IPS-18a (cell line): ENCODE measurements at regions not wholly inside any gene's neighbourhood (a gene's known extent, or its start where the extent isn't known, plus 50 kb on each side); places are given as distances from the start of the nearest gene placed in this dataset.

Experiments
- H3K27ac ChIP-seq: one replicate; pipeline ENCODE4 v1.5.1; 2013; ENCODE audit warnings: low read length
- H3K27me3 ChIP-seq: one replicate; pipeline ENCODE4 v1.6.1; 2013; ENCODE audit warnings: mild to moderate bottlenecking, low read length; ENCODE audit not compliant: control insufficient read depth, insufficient read depth
- H3K36me3 ChIP-seq: one replicate; pipeline ENCODE4 v1.6.1; 2013; ENCODE audit warnings: low read depth, low read length; ENCODE audit not compliant: control insufficient read depth
- H3K4me1 ChIP-seq: one replicate; pipeline ENCODE4 v1.6.1; 2013; ENCODE audit warnings: low read depth, low read length; ENCODE audit not compliant: control insufficient read depth
- H3K4me3 ChIP-seq: one replicate; pipeline ENCODE4 v1.5.1; 2013; ENCODE audit warnings: low read length
- H3K9ac ChIP-seq: one replicate; pipeline ENCODE4 v1.6.1; 2013; ENCODE audit warnings: mild to moderate bottlenecking, low read length, moderate library complexity
- H3K9me3 ChIP-seq: one replicate; pipeline ENCODE4 v1.6.1; 2013; ENCODE audit warnings: low read depth, low read length; ENCODE audit not compliant: control insufficient read depth

DNA sequence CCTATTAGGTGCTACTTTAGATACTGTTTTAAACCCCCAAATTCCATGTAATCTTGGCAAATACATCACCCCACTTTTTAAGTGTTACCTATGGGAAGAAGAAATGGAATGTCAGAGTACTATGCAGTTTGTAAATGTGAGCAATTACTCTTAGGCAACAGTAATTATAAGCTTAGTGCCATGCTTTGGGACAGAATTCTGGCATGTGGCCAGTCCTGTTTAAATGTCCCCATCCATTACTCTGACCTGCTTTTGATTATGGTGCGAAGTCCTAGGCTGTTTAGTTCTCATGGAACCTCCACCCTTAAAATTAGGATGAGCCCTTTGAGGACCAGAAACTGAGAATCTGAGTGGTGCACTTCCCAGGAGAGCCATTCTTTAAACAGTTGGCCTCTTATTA is 321.4 kb upstream of the RGS6 start:
- Histone ChIP-seq H3K4me1 (peaks cover 12% of the 10 kb centered on the region), H3K9ac (no peak overlapping the region), H3K27me3 (no peaks in the 10 kb centered on the region), H3K27ac (no peak overlapping the region), H3K4me3 (no peak overlapping the region), H3K36me3 (no peaks in the 10 kb centered on the region), H3K9me3 (no peaks in the 10 kb centered on the region)

DNA sequence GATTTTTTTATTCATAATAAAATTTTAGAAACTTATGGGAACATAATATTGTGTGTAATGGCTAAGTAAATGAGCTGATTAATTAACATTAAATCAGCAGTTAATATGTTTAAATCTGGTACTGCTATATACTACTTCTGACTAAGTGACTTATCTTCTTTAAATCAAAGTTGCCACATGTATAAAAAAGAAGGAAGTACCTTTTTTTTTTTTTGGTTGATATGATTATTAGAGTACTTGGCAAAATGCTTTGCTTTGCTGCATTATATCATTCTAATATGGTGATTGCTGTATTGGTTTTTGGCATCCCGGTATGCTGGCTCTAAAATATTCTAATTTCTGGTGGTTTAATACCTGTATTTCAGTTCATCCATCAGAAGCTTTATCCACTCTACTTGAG is 319.1 kb upstream of the RGS6 start:
- Histone ChIP-seq H3K4me1 (peaks cover 2% of the 10 kb centered on the region), H3K36me3 (no peaks in the 10 kb centered on the region), H3K9ac (no peak overlapping the region), H3K9me3 (no peaks in the 10 kb centered on the region), H3K27me3 (no peaks in the 10 kb centered on the region), H3K4me3 (no peak overlapping the region), H3K27ac (no peak overlapping the region)

DNA sequence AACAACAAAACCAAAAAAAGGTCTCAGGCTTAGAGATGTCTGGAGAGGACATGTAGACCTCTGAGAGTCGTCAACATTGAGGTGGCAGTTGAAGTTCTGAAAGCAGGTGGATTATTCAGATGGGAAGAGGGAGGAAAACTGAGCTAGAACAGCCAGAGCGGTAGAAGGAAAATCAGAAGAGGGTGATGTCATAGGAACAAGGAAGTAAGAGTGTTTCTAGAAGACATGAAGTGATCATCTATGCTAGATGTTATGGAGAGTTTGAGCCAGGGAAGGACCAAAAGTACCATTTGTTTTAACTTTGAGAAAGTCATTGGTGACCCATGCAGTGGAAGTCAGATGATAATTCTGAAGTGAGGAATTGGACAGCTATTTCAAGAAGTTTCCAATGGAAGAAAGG is 316.2 kb upstream of the RGS6 start:
- Histone ChIP-seq H3K4me3 (no peak overlapping the region), H3K9me3 (no peaks in the 10 kb centered on the region), H3K27ac (no peak overlapping the region), H3K9ac (no peak overlapping the region), H3K27me3 (no peaks in the 10 kb centered on the region), H3K4me1 (peaks cover 3% of the 10 kb centered on the region), H3K36me3 (no peaks in the 10 kb centered on the region)

DNA sequence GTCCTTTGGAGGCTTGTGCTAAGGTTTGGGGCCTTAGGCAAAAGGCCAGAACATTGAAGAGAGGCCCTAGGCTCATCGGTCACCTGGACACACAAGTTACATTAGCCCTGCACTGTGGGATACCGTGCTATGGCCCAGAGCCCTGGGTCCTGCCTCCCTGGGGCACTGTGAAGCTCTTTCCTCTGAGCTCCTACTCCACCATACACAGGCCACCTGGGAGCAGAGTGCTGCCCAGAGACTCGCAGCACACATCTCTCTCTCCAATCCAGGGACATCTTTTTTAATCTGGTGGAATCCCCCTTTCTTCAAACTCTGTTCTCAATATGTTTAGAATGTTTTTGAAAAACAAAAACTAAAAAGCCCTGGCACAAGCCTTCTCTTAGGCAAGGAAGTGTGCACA is 314.2 kb upstream of the RGS6 start:
- Histone ChIP-seq H3K27me3 (no peaks in the 10 kb centered on the region), H3K36me3 (no peaks in the 10 kb centered on the region), H3K4me3 (no peak overlapping the region), H3K9ac (no peak overlapping the region), H3K9me3 (no peaks in the 10 kb centered on the region), H3K27ac (no peak overlapping the region), H3K4me1 (peaks cover 3% of the 10 kb centered on the region)

DNA sequence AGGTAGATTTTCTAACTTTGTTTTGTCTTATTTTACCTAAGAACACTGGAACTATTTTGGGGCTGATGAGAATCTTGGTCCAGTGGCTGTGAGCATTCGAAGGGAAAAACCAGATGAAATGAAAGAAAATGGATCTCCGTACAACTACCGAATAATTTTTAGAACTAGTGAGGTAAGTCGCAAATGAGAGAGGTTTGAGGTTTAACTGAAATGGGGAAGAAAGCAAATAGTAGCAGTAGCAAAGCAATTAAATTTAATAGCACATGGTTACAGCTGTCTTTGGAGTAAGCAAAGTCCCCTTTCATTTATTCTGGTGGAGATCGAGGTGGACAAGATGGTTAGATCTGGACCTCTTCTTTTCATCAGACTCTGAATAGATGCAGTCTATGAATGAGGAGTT is 313.5 kb upstream of the RGS6 start:
- Histone ChIP-seq H3K9me3 (no peaks in the 10 kb centered on the region), H3K36me3 (no peaks in the 10 kb centered on the region), H3K4me1 (peaks cover 3% of the 10 kb centered on the region), H3K9ac (no peak overlapping the region), H3K4me3 (no peak overlapping the region), H3K27ac (no peak overlapping the region), H3K27me3 (no peaks in the 10 kb centered on the region)

DNA sequence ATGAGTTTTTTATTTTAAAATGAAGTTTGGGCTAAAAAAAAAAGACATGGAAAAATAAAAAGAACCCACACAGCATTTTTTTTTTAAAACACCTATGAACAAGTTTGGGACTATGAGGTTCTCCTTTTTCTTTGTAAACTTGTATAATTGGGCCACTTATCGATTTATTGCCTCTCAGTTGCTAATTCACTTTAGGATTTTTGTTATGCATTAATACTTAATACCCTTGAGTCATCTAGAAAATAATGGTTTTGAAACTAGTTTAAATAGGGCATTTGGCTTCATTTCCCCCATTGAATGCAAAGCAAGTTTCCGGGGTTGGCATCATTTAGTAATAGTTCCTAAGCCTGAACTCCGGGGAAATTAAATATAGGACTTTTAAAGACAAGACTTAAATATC is 312.8 kb upstream of the RGS6 start:
- Histone ChIP-seq H3K36me3 (peaks cover 4% of the 10 kb centered on the region), H3K27me3 (no peaks in the 10 kb centered on the region), H3K4me1 (peaks cover 3% of the 10 kb centered on the region), H3K27ac (no peak overlapping the region), H3K4me3 (no peak overlapping the region), H3K9me3 (no peaks in the 10 kb centered on the region), H3K9ac (no peak overlapping the region)

DNA sequence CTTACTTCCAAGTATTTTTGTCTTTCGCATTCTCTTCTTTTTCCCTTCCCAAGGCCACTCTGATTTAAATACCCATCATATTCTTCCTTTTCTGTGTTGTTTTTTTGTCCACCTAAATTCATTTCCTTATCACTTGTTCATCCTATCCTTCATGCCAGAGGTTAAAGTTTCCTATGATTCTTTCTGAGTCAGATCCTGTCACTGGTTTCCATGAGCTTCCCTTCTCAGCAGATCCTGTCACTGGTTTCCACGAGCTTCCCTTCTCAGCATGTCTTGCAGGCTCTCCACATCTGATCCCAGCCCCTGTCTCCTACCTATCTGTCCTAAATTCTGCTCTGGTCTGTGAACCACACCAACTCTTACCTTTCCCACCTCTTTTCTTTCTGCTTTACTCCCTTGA is 311.8 kb upstream of the RGS6 start:
- Histone ChIP-seq H3K9ac (no peak overlapping the region), H3K36me3 (peaks cover 6% of the 10 kb centered on the region), H3K27ac (no peak overlapping the region), H3K27me3 (no peaks in the 10 kb centered on the region), H3K9me3 (no peaks in the 10 kb centered on the region), H3K4me1 (peaks cover 3% of the 10 kb centered on the region), H3K4me3 (no peak overlapping the region)

DNA sequence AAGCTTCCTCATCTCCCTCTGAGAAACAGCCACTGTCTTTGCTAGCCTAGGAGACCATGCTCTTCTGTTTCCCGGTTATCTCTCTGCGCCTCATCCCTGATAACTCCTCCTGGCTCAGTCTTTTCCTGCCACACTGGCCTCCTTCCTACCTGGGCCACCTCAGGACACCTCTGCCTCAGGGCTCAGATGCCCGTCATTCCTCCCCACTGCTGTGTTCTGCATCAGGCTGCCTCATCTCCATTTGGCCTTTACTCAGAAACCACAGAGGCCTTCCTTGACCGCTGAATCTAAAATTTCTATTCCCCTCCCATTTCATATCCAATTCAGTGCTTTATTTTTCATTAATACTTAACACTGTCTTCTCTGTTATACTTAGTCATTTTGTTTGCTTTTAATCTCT is 311.0 kb upstream of the RGS6 start:
- no peaks in the 10 kb centered on the region for H3K9me3 ChIP-seq
- H3K27ac ChIP-seq: no peak overlapping the region
- no peak overlapping the region for H3K9ac ChIP-seq

DNA sequence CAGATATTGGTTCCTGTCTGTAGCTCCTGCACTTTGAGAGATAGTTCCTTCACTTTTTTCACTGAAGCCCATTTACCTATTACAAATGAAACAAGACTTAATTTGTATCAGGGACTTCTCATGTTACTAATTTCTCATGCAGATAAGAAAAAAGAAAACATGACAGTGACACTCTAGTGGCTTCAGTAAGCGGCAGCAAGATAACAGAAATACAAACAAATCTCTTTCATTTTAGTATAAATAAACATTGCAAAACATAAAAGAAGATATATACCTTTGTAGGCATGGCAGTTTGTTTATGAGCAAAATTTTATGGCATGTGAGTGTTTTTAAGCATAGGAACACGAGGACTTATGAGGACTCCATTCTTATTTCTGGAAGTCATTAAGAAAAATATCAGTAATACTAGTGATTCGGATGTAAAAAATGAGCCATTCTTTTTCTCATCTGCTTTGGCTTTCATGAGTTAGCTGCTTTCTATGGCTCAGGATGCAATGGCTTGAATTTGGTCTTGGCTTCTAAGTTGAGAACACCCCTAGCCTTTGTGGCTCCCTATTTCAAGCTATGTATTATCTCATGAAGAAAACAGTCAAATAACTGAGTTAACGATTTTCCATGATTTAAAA is 310.1 kb upstream of the RGS6 start:
- Histone ChIP-seq H3K9me3 (no peaks in the 10 kb centered on the region), H3K9ac (no peak overlapping the region), H3K36me3 (peaks cover 7% of the 10 kb centered on the region), H3K27ac (no peak overlapping the region), H3K4me3 (no peak overlapping the region), H3K27me3 (no peaks in the 10 kb centered on the region), H3K4me1 (peaks cover 3% of the 10 kb centered on the region)

More for the DNA sequence above, 311.0 kb upstream of the RGS6 start:
- H3K4me3 ChIP-seq: no peak overlapping the region
- no peaks in the 10 kb centered on the region for H3K27me3 ChIP-seq
- H3K36me3 ChIP-seq: peaks cover 7% of the 10 kb centered on the region
- peaks cover 3% of the 10 kb centered on the region for H3K4me1 ChIP-seq

DNA sequence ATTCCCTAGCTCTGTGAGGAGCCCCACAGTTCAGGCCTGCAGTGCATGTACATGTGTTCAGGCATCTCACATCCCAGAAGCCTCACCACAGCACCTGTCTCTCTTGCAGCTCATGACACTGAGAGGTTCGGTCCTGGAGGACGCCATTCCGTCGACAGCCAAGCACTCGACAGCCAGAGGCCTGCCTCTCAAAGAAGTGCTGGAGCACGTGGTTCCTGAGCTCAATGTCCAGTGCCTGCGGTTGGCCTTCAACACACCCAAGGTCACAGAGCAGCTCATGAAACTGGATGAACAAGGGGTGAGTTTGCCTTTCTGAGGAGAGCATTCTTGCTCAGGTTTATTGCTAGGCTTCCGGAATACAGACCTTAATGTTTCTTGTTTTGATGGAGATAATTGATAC is 308.3 kb upstream of the RGS6 start:
- Histone ChIP-seq H3K9ac (no peak overlapping the region), H3K9me3 (no peaks in the 10 kb centered on the region), H3K4me1 (no peaks in the 10 kb centered on the region), H3K27me3 (no peaks in the 10 kb centered on the region), H3K36me3 (peaks cover 7% of the 10 kb centered on the region), H3K4me3 (no peak overlapping the region), H3K27ac (no peak overlapping the region)

DNA sequence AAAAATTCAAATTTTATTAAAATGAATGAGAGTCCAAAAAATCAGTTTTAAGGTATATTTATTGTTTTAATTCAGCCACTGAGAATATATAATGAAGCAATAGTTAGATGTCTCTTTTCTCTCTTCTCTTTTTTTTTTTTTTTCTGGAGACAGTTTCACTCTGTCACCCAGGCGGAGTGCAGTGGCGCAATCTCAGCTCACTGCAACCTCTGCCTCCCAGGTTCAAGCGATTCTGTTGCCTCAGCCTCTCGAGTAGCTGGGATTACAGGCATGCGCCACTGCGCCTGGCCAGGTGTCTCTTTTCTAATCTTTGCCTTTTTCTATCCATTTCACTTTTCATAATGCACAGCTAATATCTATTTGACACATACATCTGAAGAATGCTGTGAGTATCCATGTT is 307.1 kb upstream of the RGS6 start:
- no peak overlapping the region for H3K27ac ChIP-seq
- H3K4me1 ChIP-seq: no peaks in the 10 kb centered on the region
- peaks cover 7% of the 10 kb centered on the region for H3K36me3 ChIP-seq
- H3K9me3 ChIP-seq: no peaks in the 10 kb centered on the region
- no peaks in the 10 kb centered on the region for H3K27me3 ChIP-seq
- H3K4me3 ChIP-seq: no peak overlapping the region
- no peak overlapping the region for H3K9ac ChIP-seq

DNA sequence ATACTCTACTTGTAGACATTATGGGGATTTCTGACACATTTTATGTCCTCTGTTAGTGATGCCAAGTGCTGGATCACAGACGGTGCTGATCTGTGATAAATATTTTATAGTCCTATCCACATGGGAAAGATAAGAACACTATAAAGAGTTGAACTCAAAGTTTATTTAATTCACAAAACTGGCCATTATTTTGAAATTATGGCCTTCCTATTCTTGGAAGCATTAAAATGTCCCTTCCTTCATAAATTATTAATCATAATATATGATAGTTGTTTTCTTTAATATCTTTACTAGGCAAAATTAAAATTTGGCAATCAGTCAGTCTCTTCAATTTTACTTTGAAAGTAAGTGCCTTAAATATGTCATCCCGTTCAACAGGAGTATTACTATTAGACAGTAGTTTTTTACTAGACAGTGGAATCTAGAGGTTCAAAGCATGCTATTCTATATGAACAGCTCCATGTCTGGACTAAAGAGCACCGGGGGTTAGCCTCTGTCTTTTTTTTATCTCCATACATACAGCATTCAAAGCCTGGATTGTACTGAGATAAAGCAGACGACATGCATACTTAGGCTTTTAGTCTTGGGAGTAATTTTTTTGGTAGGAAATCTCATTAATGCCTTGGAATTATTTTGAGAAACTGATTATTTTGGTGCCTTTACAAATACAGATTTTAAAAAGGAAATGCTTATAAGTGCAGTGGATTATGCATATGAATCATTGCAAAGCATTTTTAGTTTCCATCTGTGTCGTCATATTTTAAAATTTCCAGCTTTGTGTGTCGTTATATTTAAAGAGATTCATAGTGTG is 306.1 kb upstream of the RGS6 start:
- no peaks in the 10 kb centered on the region for H3K9me3 ChIP-seq
- no peaks in the 10 kb centered on the region for H3K27me3 ChIP-seq
- H3K4me1 ChIP-seq: no peaks in the 10 kb centered on the region
- H3K9ac ChIP-seq: no peak overlapping the region
- no peak overlapping the region for H3K4me3 ChIP-seq
- no peak overlapping the region for H3K27ac ChIP-seq
- H3K36me3 ChIP-seq: peaks cover 7% of the 10 kb centered on the region
